LHCN-M2 (cell line): ENCODE measurements at regions not wholly inside any gene's neighbourhood (a gene's known extent, or its start where the extent isn't known, plus 50 kb on each side); places are given as distances from the start of the nearest gene placed in this dataset.
"Not testable (repeated sequence)": the region's sequence is repeated elsewhere in the genome, so short reads cannot be mapped to it uniquely, and the experiment has no call there.

Experiments
- DNase-seq: peaks from one replicate; pipeline ENCODE4 v3.0.0-alpha.2; 2012; ENCODE audit warnings: low read depth

DNA sequence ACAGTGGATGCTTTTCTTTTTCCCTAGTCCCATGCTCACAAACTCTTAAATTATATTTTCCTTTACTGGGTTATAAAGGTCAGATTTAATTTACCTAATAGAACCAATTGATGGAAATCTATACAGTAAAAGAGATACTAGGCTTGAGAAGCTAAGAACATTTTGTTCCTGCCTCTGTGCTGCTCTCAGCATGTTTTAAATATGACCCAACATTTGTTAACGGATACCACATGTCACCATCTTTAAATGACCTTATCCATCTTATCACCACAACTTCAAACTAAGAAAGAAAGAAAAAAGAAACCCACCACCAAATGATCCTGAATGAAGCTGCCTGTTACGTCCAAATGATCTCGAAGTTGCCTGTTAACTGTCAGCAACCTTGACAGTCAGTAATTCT, 334.7 kb upstream of the ZNF608 start:
- no peak for DNase-seq

DNA sequence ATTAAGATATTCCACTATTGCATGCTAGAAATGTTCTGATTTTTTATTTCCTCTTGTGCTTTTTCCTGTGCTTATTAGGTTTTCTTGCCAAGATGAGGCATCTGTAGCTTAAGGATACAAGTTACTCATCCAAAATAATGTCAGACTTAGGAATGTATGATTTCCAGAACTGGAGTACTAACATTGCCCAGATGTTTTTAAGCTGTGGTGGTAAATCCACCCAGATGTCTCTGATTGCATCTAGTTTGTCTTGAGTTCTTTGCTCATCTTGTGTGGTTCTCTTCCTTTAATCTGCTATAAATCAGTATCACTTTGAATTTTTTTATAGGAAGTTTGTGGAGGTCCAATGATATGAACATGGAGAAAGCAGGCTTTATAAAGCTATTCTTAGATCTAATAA, 337.5 kb upstream of the ZNF608 start:
- peak; percentile 64 for DNase-seq

DNA sequence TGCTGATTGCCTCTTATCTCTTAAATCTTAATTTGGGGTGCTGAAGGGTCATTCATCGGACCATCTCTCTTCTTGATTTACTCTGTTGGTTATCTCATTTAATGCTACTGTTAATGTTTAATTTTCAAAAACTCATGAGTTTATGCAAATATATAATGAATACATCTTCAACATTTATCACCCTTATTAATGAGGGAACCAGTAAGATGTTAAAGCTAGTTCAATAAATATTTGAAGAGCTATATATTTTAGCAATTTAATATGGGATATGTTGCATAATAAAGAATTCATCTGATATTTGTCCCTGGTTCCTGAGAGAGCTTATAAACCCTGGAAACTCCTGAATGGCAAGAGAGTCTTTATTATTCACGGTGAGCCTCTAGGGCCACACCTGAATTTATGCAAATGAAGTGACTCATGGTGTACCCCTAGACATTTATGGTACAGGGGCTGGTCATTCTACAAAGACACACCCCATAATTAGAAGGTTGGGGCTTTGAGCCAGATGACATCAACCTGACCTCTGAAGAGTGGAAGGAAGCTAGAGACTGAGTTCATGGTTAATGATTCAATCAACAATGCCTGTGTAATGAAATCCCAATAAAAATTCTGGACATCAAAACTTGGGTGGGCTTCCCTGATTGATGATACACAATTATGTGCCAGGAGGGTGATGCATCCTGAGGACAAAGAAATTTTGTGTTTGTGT, 339.5 kb upstream of the ZNF608 start:
- no peak for DNase-seq

DNA sequence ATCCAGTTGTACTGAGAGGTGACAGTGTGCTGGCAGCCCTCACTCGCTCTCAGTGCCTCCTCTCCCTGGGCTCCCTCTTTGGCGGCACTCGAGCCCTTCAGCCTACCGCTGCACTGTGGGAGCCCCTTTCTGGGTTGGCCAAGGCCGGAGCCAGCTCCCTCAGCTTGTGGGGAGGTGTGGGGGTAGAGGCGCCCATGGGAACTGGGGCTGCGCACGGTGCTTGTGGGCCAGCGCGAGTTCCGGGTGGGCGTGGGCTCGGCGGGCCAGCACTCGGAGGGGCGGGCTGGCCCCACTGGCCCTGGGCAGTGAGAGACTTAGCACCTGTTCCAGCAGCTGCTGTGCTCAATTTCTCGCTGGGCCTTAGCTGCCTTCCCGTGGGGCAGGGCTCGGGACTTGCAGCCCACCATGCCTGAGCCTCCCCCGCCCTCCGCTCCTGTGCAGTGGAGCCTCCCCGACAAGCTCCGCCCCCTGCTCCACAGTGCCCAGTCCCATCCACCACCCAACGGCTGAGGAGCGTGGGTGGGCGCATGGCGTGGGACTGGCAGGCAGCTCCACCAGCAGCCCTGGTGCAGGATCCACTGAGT, 342.2 kb upstream of the ZNF608 start:
- DNase-seq, result no peak

DNA sequence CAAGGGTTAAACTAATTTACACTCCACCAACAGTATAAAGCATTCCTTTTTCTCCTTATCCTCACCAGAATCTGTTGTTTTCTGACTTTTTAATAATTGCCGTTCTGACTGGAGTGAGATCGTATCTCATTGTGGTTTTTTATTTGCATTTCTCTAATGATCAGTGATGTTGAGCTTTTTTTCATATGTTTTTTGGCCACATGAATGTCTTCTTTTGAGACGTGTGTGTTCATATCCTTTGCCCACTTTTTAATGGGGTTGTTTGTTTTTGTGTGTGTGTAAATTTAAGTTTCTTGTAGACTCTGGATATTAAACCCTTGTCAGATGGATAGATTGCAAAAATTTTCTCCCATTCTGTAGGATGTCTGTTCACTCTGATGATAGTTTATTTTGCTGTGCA, 345.7 kb upstream of the ZNF608 start:
- DNase-seq, result not testable (repeated sequence)

DNA sequence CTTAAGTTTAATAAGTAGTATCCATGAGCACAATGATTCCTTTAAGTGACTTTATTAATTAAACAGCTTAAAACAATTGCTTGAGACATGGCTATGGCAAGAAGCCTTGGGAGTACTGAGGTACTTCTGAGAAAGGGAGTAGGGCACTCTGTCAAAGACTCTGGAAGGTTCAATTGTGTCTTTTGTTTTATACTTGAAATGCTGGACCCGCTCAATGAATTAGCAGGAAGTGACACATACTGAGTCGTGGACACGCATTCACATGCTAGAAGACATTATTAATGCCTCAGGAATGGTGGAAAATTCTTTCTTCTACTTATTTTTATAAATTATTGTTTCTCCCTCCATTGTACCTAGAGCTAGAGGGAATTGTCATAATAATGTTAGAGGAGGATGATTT, 347.3 kb upstream of the ZNF608 start:
- DNase-seq, result peak; percentile 84

DNA sequence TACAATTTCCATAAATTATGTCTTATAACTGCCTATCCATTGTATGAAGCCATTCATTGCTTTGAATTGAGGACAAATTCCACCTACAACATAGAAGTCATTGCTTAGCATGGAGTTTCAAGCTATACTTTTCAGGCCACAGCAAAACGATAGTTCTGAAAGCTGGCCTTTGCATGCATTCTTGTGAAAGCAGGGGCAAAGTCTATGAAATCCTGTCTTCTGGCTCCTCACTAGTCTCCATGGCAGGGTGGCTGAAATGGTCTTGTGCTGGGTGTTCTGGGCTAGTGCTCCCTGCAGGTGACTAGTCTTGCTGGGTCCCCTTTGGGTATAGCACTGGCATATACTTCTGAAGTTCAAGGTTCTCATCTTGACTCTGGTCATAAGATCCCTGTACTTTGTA, 353.9 kb upstream of the ZNF608 start:
- DNase-seq, result no peak

DNA sequence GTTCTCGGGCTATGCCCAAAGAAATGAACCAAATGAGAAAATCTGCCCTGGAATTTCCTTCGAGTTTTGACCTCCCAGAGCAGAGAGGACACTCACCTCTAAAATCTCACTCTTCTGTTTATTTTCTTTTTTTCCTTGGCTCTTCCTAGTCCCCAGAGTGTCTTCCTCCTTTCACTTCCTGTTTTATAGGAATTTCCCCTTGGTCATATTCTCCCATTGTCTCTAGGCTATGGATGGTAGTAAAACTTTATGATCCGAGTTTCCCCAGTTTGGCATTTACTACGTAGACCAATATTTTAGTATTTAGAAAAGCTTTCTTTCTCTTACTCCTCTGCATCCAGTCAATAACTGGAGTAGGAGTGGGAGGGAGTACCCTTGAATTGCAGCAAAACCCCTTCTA, 354.5 kb upstream of the ZNF608 start:
- DNase-seq, result no peak

DNA sequence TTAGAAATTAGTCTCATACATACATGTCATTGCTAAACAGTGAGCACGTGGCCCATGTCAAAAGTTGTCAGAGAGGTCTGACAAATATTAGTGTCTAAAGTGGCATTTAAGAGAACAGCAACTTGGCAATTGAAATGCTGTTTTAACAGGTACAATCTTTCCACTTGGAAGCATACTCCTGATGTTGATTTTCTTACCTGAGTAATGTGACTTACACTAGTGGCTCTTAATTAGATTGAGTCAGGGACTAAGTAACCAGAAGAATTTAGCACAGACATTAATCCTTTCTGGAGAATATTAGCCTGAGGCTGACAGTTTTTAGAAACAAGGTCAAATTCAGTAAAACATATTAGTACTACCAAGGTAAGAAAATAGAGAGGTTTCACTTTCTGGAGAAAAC, 357.0 kb upstream of the ZNF608 start:
- DNase-seq, result no peak

DNA sequence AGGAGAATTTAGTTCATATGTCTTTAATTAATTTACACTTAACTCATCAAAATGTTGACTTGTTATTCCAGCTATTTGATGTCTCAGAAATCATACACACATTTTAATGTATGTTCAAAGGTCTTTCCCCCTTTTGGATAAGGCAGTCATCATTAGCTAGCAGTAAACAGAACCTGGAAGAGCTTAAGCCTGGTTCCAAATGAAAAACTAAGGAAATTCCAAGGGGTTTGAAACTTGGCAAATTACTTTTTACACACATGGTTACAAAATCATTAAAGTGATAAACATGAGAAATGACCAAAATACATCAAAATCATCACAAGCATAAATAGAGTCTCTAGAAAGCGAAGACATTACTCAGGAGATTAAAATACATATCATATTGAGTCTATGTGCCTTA, 359.8 kb upstream of the ZNF608 start:
- DNase-seq, result no peak

DNA sequence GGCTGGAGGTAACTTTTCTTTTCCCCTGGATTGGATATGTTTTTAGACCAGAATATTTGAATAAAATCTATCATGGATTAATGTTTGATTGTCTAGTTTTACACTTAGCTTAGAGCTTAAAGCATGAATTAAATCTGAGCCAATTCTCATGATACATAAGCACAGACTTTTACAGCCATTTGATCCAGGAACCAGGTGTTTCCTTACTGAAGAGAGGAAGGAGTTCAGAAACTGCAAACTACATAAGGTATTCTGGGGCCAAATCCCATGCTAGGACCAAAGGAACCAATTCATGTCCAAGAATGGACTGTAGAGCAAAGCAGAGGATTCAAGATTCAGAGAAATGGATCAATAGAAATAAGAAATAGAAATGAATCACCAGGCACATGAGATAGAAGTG, 360.4 kb upstream of the ZNF608 start:
- no peak for DNase-seq

DNA sequence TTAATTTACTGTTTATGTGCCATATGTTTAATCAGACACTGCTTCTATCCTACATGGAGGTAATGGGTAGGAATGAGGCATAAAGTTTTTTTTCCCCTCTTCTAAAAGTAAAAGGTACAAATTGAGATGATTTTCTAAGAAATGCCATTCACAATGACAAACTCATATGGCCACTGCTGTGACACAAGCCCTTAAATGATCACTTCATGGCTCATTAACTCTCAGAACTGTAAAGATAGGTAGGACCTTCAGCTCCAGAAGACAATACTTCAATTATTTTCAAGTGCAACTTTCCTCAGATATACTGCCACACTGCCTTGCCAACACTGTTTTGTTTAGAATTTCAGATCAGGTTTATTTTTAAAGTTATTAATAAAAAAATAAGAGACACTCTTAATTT, 362.9 kb upstream of the ZNF608 start:
- no peak for DNase-seq

DNA sequence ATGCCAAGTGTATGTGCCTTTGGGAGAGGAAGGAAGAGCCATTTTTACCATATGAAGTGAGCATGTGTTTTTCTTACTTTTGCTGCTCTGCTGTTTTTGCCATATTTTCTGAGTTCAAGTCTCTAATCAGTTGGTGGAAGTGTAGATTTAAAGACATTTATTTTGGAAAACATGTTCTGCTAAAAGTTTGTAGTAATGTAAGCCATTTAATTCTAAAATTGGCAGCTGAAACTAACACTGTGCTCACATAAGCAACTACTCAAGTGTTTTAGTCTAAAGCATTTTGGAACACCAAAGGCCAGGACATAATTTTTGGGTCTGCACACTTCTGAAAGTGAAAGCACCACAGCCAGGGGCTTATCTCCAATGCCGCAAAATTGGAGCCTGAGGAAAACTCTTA, 363.4 kb upstream of the ZNF608 start:
- no peak for DNase-seq

DNA sequence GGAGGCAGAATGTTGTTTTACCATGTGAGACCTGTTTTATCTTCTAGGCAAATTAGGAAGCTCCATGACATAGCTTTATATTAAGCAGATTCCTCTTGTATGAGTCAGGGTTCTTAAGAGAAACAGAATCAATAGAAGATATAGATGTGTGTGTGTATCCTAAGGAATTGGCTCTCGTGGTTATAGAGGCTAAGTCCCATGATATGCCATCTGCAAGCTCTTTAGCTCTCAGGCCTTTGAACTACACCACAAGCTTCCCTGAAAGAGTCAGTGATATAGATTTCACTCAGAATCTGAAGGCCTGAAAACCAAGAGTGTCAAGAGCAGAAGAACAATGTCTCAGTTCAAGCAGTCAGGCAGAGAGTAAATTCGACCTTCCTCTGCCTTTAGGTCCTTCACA, 365.8 kb upstream of the ZNF608 start:
- no peak for DNase-seq

DNA sequence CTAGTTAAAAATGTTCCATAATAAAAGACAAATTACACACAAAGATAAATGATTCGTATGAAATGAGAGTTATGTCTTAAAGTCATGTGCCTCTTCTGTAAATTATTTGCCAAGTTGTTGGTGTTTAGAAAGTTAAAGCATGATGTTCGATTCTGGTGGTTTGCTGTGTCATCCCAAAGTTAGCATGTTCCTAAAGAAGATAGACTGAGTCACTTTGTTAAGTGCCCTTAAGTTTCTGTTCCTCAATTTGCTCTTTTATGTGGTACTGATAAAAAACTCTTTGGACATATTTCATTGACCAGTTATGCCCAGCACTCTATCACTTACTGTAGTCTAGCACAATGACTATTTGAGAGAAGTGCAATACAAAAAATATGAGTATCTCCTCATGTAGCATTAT, 366.9 kb upstream of the ZNF608 start:
- peak; percentile 28 for DNase-seq

DNA sequence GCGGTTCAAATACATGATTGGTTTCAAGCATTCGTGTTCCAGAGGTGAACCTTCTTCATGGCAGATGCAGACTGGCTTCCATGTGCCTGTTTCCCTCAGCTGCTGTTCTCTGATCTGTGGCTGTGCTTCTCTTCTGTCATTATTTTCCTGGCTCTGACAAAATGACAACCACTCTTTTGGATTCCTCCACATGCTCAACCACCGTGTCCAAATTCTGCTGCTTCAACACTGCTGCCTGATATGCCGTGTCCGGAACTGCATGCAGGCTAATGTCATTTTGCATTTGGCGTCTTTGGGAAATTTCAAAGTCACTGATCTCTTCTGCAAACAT, 368.7 kb upstream of the ZNF608 start:
- DNase-seq, result no peak

DNA sequence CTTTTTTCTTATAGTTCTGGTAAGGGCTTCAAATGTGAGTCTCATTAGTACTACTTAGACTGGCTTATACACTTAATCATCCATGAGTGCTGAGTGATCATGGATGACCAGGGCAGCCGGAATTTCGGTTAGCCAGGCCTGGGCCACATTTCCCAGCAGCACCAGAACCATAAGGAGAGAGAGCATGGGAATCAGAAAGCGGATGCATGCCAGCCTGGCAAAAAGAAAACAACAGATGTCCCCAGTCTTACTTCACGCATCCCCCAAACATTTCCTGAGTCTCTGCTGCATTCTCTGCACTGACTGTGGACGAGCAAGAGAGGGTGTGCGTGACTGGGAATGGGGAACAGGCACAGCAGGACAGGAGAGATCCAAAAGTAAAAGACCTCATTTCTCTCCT, 371.1 kb upstream of the ZNF608 start:
- peak; percentile 93 for DNase-seq

DNA sequence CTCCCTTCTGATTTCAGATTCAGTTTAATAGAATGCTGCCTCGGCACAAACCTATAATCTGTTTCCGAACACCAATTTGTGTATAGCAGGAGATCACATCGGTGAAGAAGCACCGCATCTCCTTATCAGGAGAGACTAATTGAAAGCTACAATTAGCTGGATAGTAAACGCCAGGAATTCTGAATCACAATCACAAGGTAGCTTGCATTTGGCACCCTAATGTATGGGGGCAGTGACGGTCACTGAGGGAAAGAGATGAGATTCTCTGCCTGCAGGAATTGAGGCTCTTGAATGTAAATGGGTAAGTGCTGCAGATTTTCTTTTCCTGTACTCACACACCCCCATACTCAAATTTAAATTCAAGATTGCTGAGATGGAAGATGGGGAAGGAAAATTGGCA, 373.6 kb upstream of the ZNF608 start:
- DNase-seq, result no peak

DNA sequence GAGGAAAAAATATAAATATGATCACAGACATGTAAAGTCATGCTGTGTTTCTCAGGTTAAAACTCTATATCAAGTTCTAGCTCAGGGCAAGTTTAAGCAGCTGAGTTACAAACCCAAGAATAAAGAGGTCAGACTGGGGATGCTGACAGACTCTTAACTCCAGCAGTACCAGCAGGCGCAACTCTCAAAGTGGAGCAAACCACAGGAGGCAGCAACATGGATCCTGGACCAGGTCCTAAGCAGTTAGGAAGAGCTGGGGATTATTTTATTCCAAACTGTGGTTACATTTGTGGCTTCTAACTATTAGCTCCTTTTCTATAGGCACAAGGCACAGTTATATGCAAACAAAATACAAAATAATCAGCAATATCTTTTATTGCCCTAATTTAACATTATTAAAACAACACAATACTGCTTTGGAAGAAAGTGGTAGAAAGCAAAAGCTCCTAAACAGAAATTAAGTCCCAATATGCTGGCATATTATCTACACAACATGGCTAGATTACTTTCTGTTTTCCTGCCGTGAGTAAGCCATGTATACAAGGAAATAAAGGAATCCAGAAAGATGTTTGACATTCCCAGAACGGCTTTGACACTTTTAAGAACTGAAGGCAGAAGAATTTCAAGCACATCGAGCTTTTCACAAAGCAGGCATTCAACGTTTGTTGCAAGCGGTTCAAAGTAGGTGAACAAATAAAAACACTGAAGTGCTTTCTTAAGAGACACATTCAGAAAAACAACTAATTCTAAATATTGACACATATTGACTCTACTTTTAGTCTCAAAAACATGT, 378.8 kb upstream of the ZNF608 start:
- no peak for DNase-seq

DNA sequence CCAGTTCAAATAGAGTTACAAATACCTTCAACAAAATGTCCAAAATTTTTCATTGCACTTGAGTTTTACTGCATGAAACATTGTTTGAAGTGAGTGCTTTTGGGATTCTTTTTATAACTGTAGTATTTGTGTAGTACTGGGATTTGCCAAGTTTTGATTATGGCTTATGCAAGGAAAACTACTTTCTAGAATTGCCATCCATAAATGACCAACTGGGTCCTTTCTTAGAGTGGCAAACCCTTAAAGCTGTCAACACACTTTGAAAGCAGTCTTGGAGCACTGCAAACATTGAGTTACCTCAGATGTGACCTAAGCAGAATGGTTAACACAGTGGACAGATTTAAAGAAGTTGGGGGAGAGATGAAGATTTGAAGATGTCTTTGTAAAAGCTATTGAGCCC, 379.6 kb upstream of the ZNF608 start:
- DNase-seq, result no peak

DNA sequence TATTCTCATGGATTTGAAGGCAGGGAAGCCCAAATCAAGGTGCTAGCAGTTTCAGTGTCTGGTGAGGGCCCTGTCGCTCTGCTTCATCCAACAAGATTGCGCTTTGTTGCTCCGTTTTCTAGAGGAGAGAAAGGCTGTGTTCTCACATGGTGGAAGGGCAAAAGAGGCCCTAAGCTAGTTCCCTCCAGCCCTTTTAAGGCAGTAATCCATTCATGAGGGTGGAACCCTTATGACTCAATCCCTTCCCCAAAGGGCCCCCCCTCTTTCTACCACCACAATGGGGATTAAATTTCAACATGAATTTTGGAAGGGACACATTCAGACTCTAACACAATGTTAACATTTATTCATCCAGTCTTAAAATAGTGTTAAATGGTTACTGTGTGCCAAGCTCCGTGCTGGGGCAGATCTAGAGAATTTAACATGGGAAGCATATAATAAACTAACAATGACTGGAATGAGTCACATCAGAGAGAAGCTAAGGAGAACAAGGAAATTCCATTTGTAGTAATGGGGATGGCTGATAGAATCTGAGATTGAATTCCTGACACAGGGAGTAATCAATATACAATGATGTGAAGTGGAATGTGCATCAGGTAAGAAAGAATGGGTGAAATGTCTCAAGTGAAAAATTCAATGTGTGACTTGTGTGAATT, 382.8 kb upstream of the ZNF608 start:
- no peak for DNase-seq

DNA sequence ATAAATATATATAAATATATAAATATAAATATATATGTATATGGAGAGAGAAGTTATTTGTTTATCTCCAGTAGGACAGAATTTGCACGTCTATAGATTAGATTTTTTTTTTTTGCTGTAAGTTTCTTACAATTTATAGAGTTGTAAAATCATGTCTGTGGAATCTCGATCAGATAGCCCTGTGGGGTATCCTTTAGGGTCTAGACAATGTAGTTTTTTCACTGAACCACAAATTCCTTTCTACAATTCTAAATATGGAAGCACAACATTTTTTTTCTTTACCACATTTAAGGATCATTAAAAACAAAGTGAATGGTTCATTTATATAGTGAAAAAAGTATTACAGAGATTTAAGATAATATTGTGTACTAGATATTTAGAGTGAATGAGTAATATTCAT, 384.2 kb upstream of the ZNF608 start:
- DNase-seq, result no peak
